Prostate gland (tissue), 2 donors: ENCODE measurements at regions not wholly inside any gene's neighbourhood (a gene's known extent, or its start where the extent isn't known, plus 50 kb on each side); places are given as distances from the start of the nearest gene placed in this dataset.

ENCODE experiments used
- DNase-seq: peaks from one replicate; pipeline ENCODE4 v3.0.0-alpha.2; 2019; ENCODE audit warnings: low spot score
- H3K27ac ChIP-seq, 2 donors: fragments of 200-600 bp; sonication (generic); 2 replicates each; pipeline ENCODE4 v1.5.1; 2017 to 2019
- H3K27me3 ChIP-seq: fragments of 200-600 bp; sonication (generic); replicated peaks from 2 replicates; pipeline ENCODE4 v1.5.1; 2019; ENCODE audit not compliant: insufficient read depth
- H3K36me3 ChIP-seq, 2 donors: fragments of 200-600 bp; sonication (generic); 1 replicate in 1 of 2; 2 replicates in 1 of 2; pipeline versions ENCODE4 v1.5.1 to v1.8.1; 2017 to 2019
- H3K4me1 ChIP-seq: fragments of 200-600 bp; sonication (generic); replicated peaks from 2 replicates; pipeline ENCODE4 v1.5.1; 2019
- H3K4me3 ChIP-seq, 2 donors: fragments of 200-600 bp; sonication (generic); 2 replicates each; pipeline ENCODE4 v1.5.1; 2017 to 2019
- H3K9me3 ChIP-seq: fragments of 200-600 bp; sonication (generic); 2 replicates; pipeline ENCODE4 v1.5.1; 2017
- CTCF ChIP-seq, 4 experiments: fragments of 200-600 bp in 2 of 4; fragments of 450-650 bp in 2 of 4; sonication (generic) in 2 of 4; IDR thresholded peaks; 1 replicate in 3 of 4; 2 replicates in 1 of 4; pipeline ENCODE4 v1.5.1; 2016 to 2019; ENCODE audit warnings: antibody characterized with exemption in 4 of 4, mild to moderate bottlenecking in 2 of 4, moderate library complexity in 2 of 4
- POLR2A ChIP-seq: fragments of 450-650 bp; IDR thresholded peaks from one replicate; pipeline ENCODE4 v1.6.1; 2016; ENCODE audit warnings: antibody characterized with exemption, mild to moderate bottlenecking
- POLR2AphosphoS5 ChIP-seq: sonication (generic); formaldehyde crosslinking; IDR thresholded peaks from one replicate; pipeline ENCODE4 v1.6.1; 2017; ENCODE audit warnings: antibody characterized with exemption
- WGBS: methylation state at CpG from one replicate; pipeline ENCODE4 v1.1.5; 2018; 5-methylcytosine and 5-hydroxymethylcytosine counted together
- intact Hi-C: fragments of 100-400 bp; cut with DNase I; formaldehyde crosslinking; loops from one replicate; pipeline ENCODE4 v1.14.2; 2022

GRCh38 chr13:37274569-37275497 lies 169.4 kb upstream of the CSNK1A1L start:
- Histone ChIP-seq H3K4me1 (no peaks in the 10 kb centered on the region), H3K36me3 (no peaks in the 10 kb centered on the region), H3K4me3 (no peak overlapping the region), H3K9me3 (no peaks in the 10 kb centered on the region), H3K27me3 (no peaks in the 10 kb centered on the region), H3K27ac (no peak overlapping the region)
- intact Hi-C loops: no loop called here
- TF ChIP-seq POLR2A (no peak), POLR2AphosphoS5 (no peak), CTCF (IDR thresholded peaks at IDR 0.05) (no peak)
- 79% methylated on average over 6 of the region's 6 CpGs for WGBS
- no peak for DNase-seq

- Histone ChIP-seq H3K27ac (no peak overlapping the region), H3K4me3 (no peak overlapping the region), H3K9me3 (no peaks in the 10 kb centered on the region), H3K27me3 (no peaks in the 10 kb centered on the region), H3K4me1 (no peaks in the 10 kb centered on the region), H3K36me3 (no peaks in the 10 kb centered on the region)
- intact Hi-C loops: no loop called here
- 37% methylated on average over 1 of the region's 1 CpG for WGBS
- no peak for DNase-seq
- TF ChIP-seq CTCF (IDR thresholded peaks at IDR 0.05) (no peak), POLR2A (no peak), POLR2AphosphoS5 (no peak)
These were observed 168.4 kb upstream of the CSNK1A1L start for GRCh38 chr13:37273836-37274235.

- WGBS: 90% methylated on average over 5 of the region's 5 CpGs
- no peaks in the 10 kb centered on the region for H3K27me3 ChIP-seq
- no peak for TF ChIP-seq POLR2A
- no peaks in the 10 kb centered on the region for H3K9me3 ChIP-seq
- H3K36me3 ChIP-seq: no peaks in the 10 kb centered on the region
- H3K4me3 ChIP-seq: no peak overlapping the region
- no peak for DNase-seq
- intact Hi-C loops: no loop called here
- no peak overlapping the region for H3K27ac ChIP-seq
- H3K4me1 ChIP-seq: no peaks in the 10 kb centered on the region
These were observed 164.9 kb upstream of the CSNK1A1L start for GRCh38 chr13:37270226-37271001.

GRCh38 chr13:37263871-37264270 lies 158.4 kb upstream of the CSNK1A1L start:
- Histone ChIP-seq H3K4me3 (no peak overlapping the region), H3K36me3 (no peaks in the 10 kb centered on the region), H3K27ac (no peak overlapping the region), H3K27me3 (no peaks in the 10 kb centered on the region), H3K9me3 (no peaks in the 10 kb centered on the region), H3K4me1 (no peaks in the 10 kb centered on the region)
- intact Hi-C loops: no loop called here
- no peak for DNase-seq
- WGBS: 46% methylated on average over 2 of the region's 2 CpGs
- TF ChIP-seq POLR2AphosphoS5 (no peak), POLR2A (no peak), CTCF (IDR thresholded peaks at IDR 0.05) (no peak)

GRCh38 chr13:37257706-37258105 lies 152.2 kb upstream of the CSNK1A1L start:
- Histone ChIP-seq H3K9me3 (no peaks in the 10 kb centered on the region), H3K27ac (no peak overlapping the region), H3K36me3 (no peaks in the 10 kb centered on the region), H3K4me3 (no peak overlapping the region), H3K4me1 (no peaks in the 10 kb centered on the region), H3K27me3 (no peaks in the 10 kb centered on the region)
- intact Hi-C loops: no loop called here
- no peak for DNase-seq
- WGBS: 85% methylated on average over 2 of the region's 2 CpGs
- no peak for TF ChIP-seq POLR2AphosphoS5
- TF ChIP-seq CTCF (IDR thresholded peaks at IDR 0.05): no peak
- TF ChIP-seq POLR2A: no peak
